Adrenal gland (tissue), 9 donors: ENCODE measurements at regions not wholly inside any gene's neighbourhood (a gene's known extent, or its start where the extent isn't known, plus 50 kb on each side); places are given as distances from the start of the nearest gene placed in this dataset.

Source experiments
- DNase-seq, 7 donors: peaks; one replicate each; pipeline ENCODE4 v3.0.0-alpha.2; 2019 to 2020
- H3K27ac ChIP-seq, 5 donors: fragments of 200-600 bp; sonication (generic) in 4 of 5; 1 replicate in 3 of 5; 2 replicates in 2 of 5; pipeline versions ENCODE4 v1.5.1 to v1.8.0; 2016 to 2020; ENCODE audit warnings: mild to moderate bottlenecking in 1 of 5
- H3K27me3 ChIP-seq: fragments of 200-600 bp; 2 replicates; pipeline ENCODE4 v1.8.0; 2021
- H3K36me3 ChIP-seq, 2 donors: fragments of 200-600 bp; replicated peaks in 1 of 2; 1 replicate in 1 of 2; 2 replicates in 1 of 2; pipeline versions ENCODE4 v1.5.1 to v1.8.0; 2018 to 2022
- H3K4me1 ChIP-seq, 2 donors: fragments of 200-600 bp; replicated peaks in 1 of 2; 1 replicate in 1 of 2; 2 replicates in 1 of 2; pipeline versions ENCODE4 v1.5.1 to v1.8.0; 2018 to 2021
- H3K4me3 ChIP-seq, 4 donors: fragments of 200-600 bp; sonication (generic) in 3 of 4; one replicate each; pipeline ENCODE4 v1.5.1; 2016 to 2018
- H3K9me3 ChIP-seq, 3 donors: fragments of 200-600 bp; sonication (generic) in 1 of 3; replicated peaks in 1 of 3; 1 replicate in 2 of 3; 2 replicates in 1 of 3; pipeline versions ENCODE4 v1.5.1 to v1.8.0; 2016 to 2021
- POLR2A ChIP-seq, 2 donors: fragments of 450-650 bp; IDR thresholded peaks; one replicate each; pipeline ENCODE4 v1.6.1; 2017; ENCODE audit warnings: antibody characterized with exemption in 2 of 2, mild to moderate bottlenecking in 2 of 2, moderate library complexity in 1 of 2
- WGBS, 4 donors: extraction: QIAGEN DNeasy Blood & Tissue Kit in 2 of 4; methylation state at CpG; one replicate each; pipeline versions ENCODE4 v1.1.5 to v1.1.7; 2013 to 2017; 5-methylcytosine and 5-hydroxymethylcytosine counted together
- intact Hi-C, 2 donors: fragments of 100-400 bp; cut with DNase I; formaldehyde crosslinking; loops; one replicate each; pipeline versions ENCODE4 v1.14.1 to v1.15.0; 2022 to 2023
- TF ChIP-seq, protein P1 (sequence below), 6 experiments: fragments of 450-650 bp in 4 of 6; fragments of 200-600 bp in 2 of 6; sonication (generic) in 1 of 6; IDR thresholded peaks; 1 replicate in 5 of 6; 2 replicates in 1 of 6; pipeline versions ENCODE4 v1.5.1 to v1.8.0; 2016 to 2021; ENCODE audit warnings: antibody characterized with exemption in 6 of 6, mild to moderate bottlenecking in 2 of 6, moderate library complexity in 1 of 6
- donor health status: healthy with polysubstance abuse.
- donor health status: Bipolar disorder and iron deficiency.
- donor health status: DM: yes; HTN: yes; CAD: no.
- donor health status: DM: no; HTN: no; CAD: no.
- donor health status: DM: no; HTN: no; CAD: no.

- Histone ChIP-seq H3K27ac (no peak overlapping the region), H3K27me3 (no peaks in the 10 kb centered on the region), H3K36me3 (no peaks in the 10 kb centered on the region), H3K4me1 (peaks cover 0 to 7% of the 10 kb centered on the region in 2 donors), H3K9me3 (no peaks in the 10 kb centered on the region), H3K4me3 (no peak overlapping the region)
- 70 to 81% (median 79%) methylated on average over 7 of the region's 7 CpGs for WGBS, 4 donors
- DNase-seq = no peak
- TF ChIP-seq, protein P1, sequence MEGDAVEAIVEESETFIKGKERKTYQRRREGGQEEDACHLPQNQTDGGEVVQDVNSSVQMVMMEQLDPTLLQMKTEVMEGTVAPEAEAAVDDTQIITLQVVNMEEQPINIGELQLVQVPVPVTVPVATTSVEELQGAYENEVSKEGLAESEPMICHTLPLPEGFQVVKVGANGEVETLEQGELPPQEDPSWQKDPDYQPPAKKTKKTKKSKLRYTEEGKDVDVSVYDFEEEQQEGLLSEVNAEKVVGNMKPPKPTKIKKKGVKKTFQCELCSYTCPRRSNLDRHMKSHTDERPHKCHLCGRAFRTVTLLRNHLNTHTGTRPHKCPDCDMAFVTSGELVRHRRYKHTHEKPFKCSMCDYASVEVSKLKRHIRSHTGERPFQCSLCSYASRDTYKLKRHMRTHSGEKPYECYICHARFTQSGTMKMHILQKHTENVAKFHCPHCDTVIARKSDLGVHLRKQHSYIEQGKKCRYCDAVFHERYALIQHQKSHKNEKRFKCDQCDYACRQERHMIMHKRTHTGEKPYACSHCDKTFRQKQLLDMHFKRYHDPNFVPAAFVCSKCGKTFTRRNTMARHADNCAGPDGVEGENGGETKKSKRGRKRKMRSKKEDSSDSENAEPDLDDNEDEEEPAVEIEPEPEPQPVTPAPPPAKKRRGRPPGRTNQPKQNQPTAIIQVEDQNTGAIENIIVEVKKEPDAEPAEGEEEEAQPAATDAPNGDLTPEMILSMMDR (IDR thresholded peaks at IDR 0.05) = no peak
- no peak for TF ChIP-seq POLR2A (IDR thresholded peaks at IDR 0.05)
- intact Hi-C loops = no loop called here
Observed at GRCh38 chr4:180558427-180558826, 1684.8 kb upstream of the TENM3 start.

DNA sequence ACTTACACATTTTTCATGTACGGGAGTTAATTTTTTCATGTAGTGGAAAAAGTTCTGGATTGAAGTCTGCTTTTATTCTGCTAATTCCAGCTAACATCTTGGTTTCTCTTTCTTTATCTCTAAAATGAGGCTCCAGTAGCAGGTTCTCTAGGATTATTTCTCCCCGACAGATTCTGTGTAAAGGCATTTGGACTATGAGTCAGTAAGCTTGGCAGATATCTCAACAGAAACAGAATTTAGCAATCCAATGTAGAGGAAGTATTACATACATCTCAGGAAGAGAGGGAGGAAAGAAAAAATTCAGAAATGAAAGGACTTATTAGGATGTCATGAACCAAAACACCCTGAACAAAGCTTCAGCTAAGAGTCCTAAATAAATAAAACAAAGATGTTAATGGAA is 1682.3 kb upstream of the TENM3 start:
- no peaks in the 10 kb centered on the region for H3K36me3 ChIP-seq
- DNase-seq = no peak
- H3K9me3 ChIP-seq = no peaks in the 10 kb centered on the region
- WGBS, 4 donors = 28 to 31% (median 29%) methylated on average over 2 of the region's 2 CpGs
- intact Hi-C loops = no loop called here
- H3K4me3 ChIP-seq = peak overlapping the region in 1 of 4 donors; percentile 35
- TF ChIP-seq POLR2A (IDR thresholded peaks at IDR 0.05) = no peak
- TF ChIP-seq, protein P1 (IDR thresholded peaks at IDR 0.05) = no peak
- H3K27ac ChIP-seq = peak overlapping the region in 2 of 5 donors; percentile 8 to 45
- no peaks in the 10 kb centered on the region for H3K27me3 ChIP-seq
- H3K4me1 ChIP-seq = peaks cover 13 to 21% of the 10 kb centered on the region in 2 donors

DNA sequence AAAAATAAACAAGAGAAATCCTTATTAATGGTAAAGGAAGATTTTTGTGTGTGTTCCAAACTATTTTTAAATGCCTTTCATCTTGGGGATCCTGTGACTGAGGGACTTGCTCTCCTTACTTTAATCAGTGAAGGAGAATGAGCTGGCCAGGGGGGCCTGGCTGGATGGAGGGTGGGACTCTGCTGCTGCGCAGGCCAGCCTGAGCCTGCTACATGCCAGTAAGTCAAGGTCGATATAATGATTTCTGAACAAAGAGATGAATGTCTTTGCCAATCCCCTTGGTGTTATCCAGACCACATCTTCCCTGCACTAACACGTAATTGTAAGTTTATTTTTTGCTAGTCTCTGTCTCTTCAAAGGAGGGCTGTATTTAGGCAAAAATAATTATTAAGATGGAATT is 1679.2 kb upstream of the TENM3 start:
- no peaks in the 10 kb centered on the region for H3K9me3 ChIP-seq
- peak overlapping the region in 1 of 5 donors; percentile 54 for H3K27ac ChIP-seq
- H3K4me1 ChIP-seq = peaks cover 13 to 21% of the 10 kb centered on the region in 2 donors
- no peaks in the 10 kb centered on the region for H3K27me3 ChIP-seq
- H3K36me3 ChIP-seq = no peaks in the 10 kb centered on the region
- intact Hi-C loops = no loop called here
- peak overlapping the region in 1 of 4 donors; percentile 26 for H3K4me3 ChIP-seq
- peak in 4 of 7 donors; percentile 25 to 43 (median 36) for DNase-seq
- TF ChIP-seq, protein P1 (IDR thresholded peaks at IDR 0.05) = no peak
- no peak for TF ChIP-seq POLR2A (IDR thresholded peaks at IDR 0.05)
- WGBS, 4 donors = 24 to 41% (median 29%) methylated on average over 3 of the region's 3 CpGs

- no peak for DNase-seq
- no peaks in the 10 kb centered on the region for H3K9me3 ChIP-seq
- intact Hi-C loops = no loop called here
Observed at GRCh38 chr4:180564448-180564847, 1678.8 kb upstream of the TENM3 start.

More at GRCh38 chr4:180564448-180564847, 1678.8 kb upstream of the TENM3 start:
- H3K27me3 ChIP-seq = no peaks in the 10 kb centered on the region
- WGBS, 4 donors = 47 to 58% (median 53%) methylated on average over 5 of the region's 5 CpGs
- H3K4me1 ChIP-seq = peaks cover 13 to 21% of the 10 kb centered on the region in 2 donors
- H3K27ac ChIP-seq = peak overlapping the region in 1 of 5 donors; percentile 54
- TF ChIP-seq, protein P1 (IDR thresholded peaks at IDR 0.05) = no peak
- TF ChIP-seq POLR2A (IDR thresholded peaks at IDR 0.05) = no peak
- no peaks in the 10 kb centered on the region for H3K36me3 ChIP-seq
- peak overlapping the region in 1 of 4 donors; percentile 26 for H3K4me3 ChIP-seq
